Testis (tissue), 2 donors: ENCODE measurements at regions not wholly inside any gene's neighbourhood (a gene's known extent, or its start where the extent isn't known, plus 50 kb on each side); places are given as distances from the start of the nearest gene placed in this dataset.
A peak's percentile ranks its signal among the peaks of the same experiment; 100 is the strongest.
"Not testable (repeated sequence)": the region's sequence is repeated elsewhere in the genome, so short reads cannot be mapped to it uniquely, and the experiment has no call there.

Experiments used
- DNase-seq: peaks from one replicate; pipeline ENCODE4 v3.0.0-alpha.2; 2019
- H3K27ac ChIP-seq, 2 donors: fragments of 200-600 bp; sonication (generic); one replicate each; pipeline ENCODE4 v1.5.1; 2019
- H3K27me3 ChIP-seq: fragments of 200-600 bp; sonication (generic); one replicate; pipeline ENCODE4 v1.5.1; 2019
- H3K36me3 ChIP-seq: fragments of 200-600 bp; sonication (generic); one replicate; pipeline ENCODE4 v1.5.1; 2017; ENCODE audit warnings: low read depth; ENCODE audit errors: missing control alignments
- H3K4me1 ChIP-seq: fragments of 200-600 bp; sonication (generic); one replicate; pipeline ENCODE4 v1.5.1; 2019
- H3K4me3 ChIP-seq, 2 donors: fragments of 200-600 bp; sonication (generic); one replicate each; pipeline ENCODE4 v1.5.1; 2017 to 2019
- H3K9me3 ChIP-seq: fragments of 200-600 bp; sonication (generic); one replicate; pipeline ENCODE4 v1.5.1; 2017
- CTCF ChIP-seq, 3 experiments: fragments of 450-650 bp in 2 of 3; fragments of 200-600 bp in 1 of 3; sonication (generic) in 1 of 3; IDR thresholded peaks; one replicate each; pipeline ENCODE4 v1.5.1; 2016 to 2019; ENCODE audit warnings: antibody characterized with exemption in 3 of 3, mild to moderate bottlenecking in 2 of 3, moderate library complexity in 1 of 3
- POLR2A ChIP-seq: fragments of 450-650 bp; IDR thresholded peaks from one replicate; pipeline ENCODE4 v1.6.1; 2017; ENCODE audit warnings: antibody characterized with exemption, mild to moderate bottlenecking, moderate library complexity
- WGBS, 2 donors: methylation state at CpG; one replicate each; pipeline ENCODE4 v1.1.5; 2018; 5-methylcytosine and 5-hydroxymethylcytosine counted together
- intact Hi-C: fragments of 100-400 bp; cut with DNase I; formaldehyde crosslinking; loops from one replicate; pipeline ENCODE4 v1.15.1; 2023; ENCODE audit warnings: low total_unique reads

GRCh38 chr21:17128132-17128531 lies 384.7 kb upstream of the CXADR start:
- WGBS, 2 donors, result 35 to 37% methylated on average over 5 of the region's 5 CpGs
- DNase-seq, result no peak
- no peak overlapping the region for H3K4me3 ChIP-seq
- no peaks in the 10 kb centered on the region for H3K27me3 ChIP-seq
- intact Hi-C loops, result no loop called here
- peak overlapping the region in 1 of 2 donors; percentile 74 for H3K27ac ChIP-seq
- H3K4me1 ChIP-seq, result peaks cover 4% of the 10 kb centered on the region
- H3K9me3 ChIP-seq, result peaks cover 2% of the 10 kb centered on the region
- no peak for TF ChIP-seq POLR2A
- TF ChIP-seq CTCF (IDR thresholded peaks at IDR 0.05), result no peak
- H3K36me3 ChIP-seq, result no peaks in the 10 kb centered on the region

- DNase-seq, result peak; percentile 18
- Histone ChIP-seq H3K27ac (peak overlapping the region; percentile 36 to 79), H3K4me3 (peak overlapping the region; percentile 22 to 44)
- H3K27me3 ChIP-seq, intact Hi-C loops, H3K36me3 ChIP-seq, H3K9me3 ChIP-seq, H3K4me1 ChIP-seq: not testable (repeated sequence)
- WGBS, 2 donors, result 11% methylated on average over 3 of the region's 3 CpGs
Observed at GRCh38 chr21:17139159-17139558, 373.7 kb upstream of the CXADR start.

GRCh38 chr21:17139696-17140095 lies 373.1 kb upstream of the CXADR start:
- Histone ChIP-seq H3K4me3 (peak overlapping the region; percentile 22 to 44), H3K4me1 (no peaks in the 10 kb centered on the region), H3K9me3 (no peaks in the 10 kb centered on the region), H3K27me3 (no peaks in the 10 kb centered on the region), H3K36me3 (no peaks in the 10 kb centered on the region), H3K27ac (peak overlapping the region; percentile 36 to 79)
- TF ChIP-seq POLR2A, result no peak
- TF ChIP-seq CTCF (IDR thresholded peaks at IDR 0.05), result no peak
- no peak for DNase-seq
- intact Hi-C loops, result no loop called here
- 22 to 25% methylated on average over 5 of the region's 5 CpGs for WGBS, 2 donors

- H3K4me3 ChIP-seq, result no peak overlapping the region
- WGBS, 2 donors, result 66 to 73% methylated on average over 5 of the region's 5 CpGs
- H3K4me1 ChIP-seq, result no peaks in the 10 kb centered on the region
- TF ChIP-seq POLR2A (no peak), CTCF (IDR thresholded peaks at IDR 0.05) (no peak)
- no peak overlapping the region for H3K27ac ChIP-seq
- no peaks in the 10 kb centered on the region for H3K27me3 ChIP-seq
- intact Hi-C loops, result no loop called here
- DNase-seq, result no peak
- no peaks in the 10 kb centered on the region for H3K9me3 ChIP-seq
- no peaks in the 10 kb centered on the region for H3K36me3 ChIP-seq
Observed at GRCh38 chr21:17146426-17146825, 366.4 kb upstream of the CXADR start.

GRCh38 chr21:17159697-17160096 lies 353.1 kb upstream of the CXADR start:
- WGBS, 2 donors, result 64 to 71% methylated on average over 2 of the region's 2 CpGs
- no peak for DNase-seq
- no peaks in the 10 kb centered on the region for H3K36me3 ChIP-seq
- H3K4me1 ChIP-seq, result peaks cover 4% of the 10 kb centered on the region
- intact Hi-C loops, result no loop called here
- no peak for TF ChIP-seq CTCF (IDR thresholded peaks at IDR 0.05)
- no peak for TF ChIP-seq POLR2A
- H3K9me3 ChIP-seq, result no peaks in the 10 kb centered on the region
- no peaks in the 10 kb centered on the region for H3K27me3 ChIP-seq
- H3K27ac ChIP-seq, result no peak overlapping the region
- no peak overlapping the region for H3K4me3 ChIP-seq
